ENCODE measurements at regions not wholly inside any gene's neighbourhood (a gene's known extent, or its start where the extent isn't known, plus 50 kb on each side); places are given as distances from the start of the nearest gene placed in this dataset.
"Not testable (repeated sequence)": the region's sequence is repeated elsewhere in the genome, so short reads cannot be mapped to it uniquely, and the experiment has no call there.

DNA sequence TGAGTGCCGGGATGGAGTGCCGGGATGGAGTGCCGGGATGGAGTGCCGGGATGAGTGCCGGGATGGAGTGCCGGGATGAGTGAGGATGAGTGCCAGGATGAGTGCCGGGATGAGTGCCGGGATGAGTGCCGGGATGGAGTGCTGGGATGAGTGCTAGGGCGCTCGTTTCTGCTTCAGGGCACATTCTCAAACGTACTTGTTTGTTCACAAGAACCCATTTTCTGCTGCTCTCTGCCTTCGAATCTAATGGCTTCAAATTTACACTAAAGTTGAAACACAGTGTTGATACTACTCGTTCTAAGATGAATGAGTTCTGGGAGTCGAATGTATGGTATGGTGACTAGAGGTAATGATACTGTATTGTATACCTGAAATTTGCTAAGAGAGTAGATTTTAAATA is 50.6 kb upstream of the HELT start:
- TF ChIP-seq EZH2 (IDR thresholded peaks at IDR 0.05; ENCODE audit: borderline replicate concordance, low read depth, low read length, severe bottlenecking) = not testable (repeated sequence)
- TF ChIP-seq, protein P1, sequence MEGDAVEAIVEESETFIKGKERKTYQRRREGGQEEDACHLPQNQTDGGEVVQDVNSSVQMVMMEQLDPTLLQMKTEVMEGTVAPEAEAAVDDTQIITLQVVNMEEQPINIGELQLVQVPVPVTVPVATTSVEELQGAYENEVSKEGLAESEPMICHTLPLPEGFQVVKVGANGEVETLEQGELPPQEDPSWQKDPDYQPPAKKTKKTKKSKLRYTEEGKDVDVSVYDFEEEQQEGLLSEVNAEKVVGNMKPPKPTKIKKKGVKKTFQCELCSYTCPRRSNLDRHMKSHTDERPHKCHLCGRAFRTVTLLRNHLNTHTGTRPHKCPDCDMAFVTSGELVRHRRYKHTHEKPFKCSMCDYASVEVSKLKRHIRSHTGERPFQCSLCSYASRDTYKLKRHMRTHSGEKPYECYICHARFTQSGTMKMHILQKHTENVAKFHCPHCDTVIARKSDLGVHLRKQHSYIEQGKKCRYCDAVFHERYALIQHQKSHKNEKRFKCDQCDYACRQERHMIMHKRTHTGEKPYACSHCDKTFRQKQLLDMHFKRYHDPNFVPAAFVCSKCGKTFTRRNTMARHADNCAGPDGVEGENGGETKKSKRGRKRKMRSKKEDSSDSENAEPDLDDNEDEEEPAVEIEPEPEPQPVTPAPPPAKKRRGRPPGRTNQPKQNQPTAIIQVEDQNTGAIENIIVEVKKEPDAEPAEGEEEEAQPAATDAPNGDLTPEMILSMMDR (IDR thresholded peaks at IDR 0.05; ENCODE audit: borderline replicate concordance, extremely low read depth, low read length, poor library complexity, severe bottlenecking) = not testable (repeated sequence)

All from DND-41 (cell line).